ENCODE measurements at regions not wholly inside any gene's neighbourhood (a gene's known extent, or its start where the extent isn't known, plus 50 kb on each side); places are given as distances from the start of the nearest gene placed in this dataset.

- TF ChIP-seq, protein P1, sequence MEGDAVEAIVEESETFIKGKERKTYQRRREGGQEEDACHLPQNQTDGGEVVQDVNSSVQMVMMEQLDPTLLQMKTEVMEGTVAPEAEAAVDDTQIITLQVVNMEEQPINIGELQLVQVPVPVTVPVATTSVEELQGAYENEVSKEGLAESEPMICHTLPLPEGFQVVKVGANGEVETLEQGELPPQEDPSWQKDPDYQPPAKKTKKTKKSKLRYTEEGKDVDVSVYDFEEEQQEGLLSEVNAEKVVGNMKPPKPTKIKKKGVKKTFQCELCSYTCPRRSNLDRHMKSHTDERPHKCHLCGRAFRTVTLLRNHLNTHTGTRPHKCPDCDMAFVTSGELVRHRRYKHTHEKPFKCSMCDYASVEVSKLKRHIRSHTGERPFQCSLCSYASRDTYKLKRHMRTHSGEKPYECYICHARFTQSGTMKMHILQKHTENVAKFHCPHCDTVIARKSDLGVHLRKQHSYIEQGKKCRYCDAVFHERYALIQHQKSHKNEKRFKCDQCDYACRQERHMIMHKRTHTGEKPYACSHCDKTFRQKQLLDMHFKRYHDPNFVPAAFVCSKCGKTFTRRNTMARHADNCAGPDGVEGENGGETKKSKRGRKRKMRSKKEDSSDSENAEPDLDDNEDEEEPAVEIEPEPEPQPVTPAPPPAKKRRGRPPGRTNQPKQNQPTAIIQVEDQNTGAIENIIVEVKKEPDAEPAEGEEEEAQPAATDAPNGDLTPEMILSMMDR (IDR thresholded peaks at IDR 0.05): no peak
- no peak for TF ChIP-seq EP300 (IDR thresholded peaks at IDR 0.05)
These were observed 236.7 kb downstream of the PAX1 start for GRCh38 chr20:21941941-21942805.

Data from stomach (tissue), 4 donors.